Neuron (in vitro differentiated cells): ENCODE measurements at regions not wholly inside any gene's neighbourhood (a gene's known extent, or its start where the extent isn't known, plus 50 kb on each side); places are given as distances from the start of the nearest gene placed in this dataset.

Source experiments
- H2AFZ ChIP-seq: one replicate; pipeline ENCODE4 v1.6.1; 2013; ENCODE audit warnings: low read depth, mild to moderate bottlenecking, inconsistent platforms, low read length, moderate library complexity
- H3K27me3 ChIP-seq: one replicate; pipeline ENCODE4 v1.6.1; 2013; ENCODE audit warnings: low read length; ENCODE audit not compliant: insufficient read depth
- H3K36me3 ChIP-seq: one replicate; pipeline ENCODE4 v1.6.1; 2013; ENCODE audit warnings: low read length; ENCODE audit not compliant: insufficient read depth
- H3K4me1 ChIP-seq: one replicate; pipeline ENCODE4 v1.6.1; 2013; ENCODE audit warnings: low read length; ENCODE audit not compliant: insufficient read depth
- H3K4me3 ChIP-seq: 2 replicates; pipeline ENCODE4 v1.5.1; 2013; ENCODE audit warnings: mild to moderate bottlenecking, low read length, moderate library complexity
- H3K9me3 ChIP-seq: one replicate; pipeline ENCODE4 v1.6.1; 2013; ENCODE audit warnings: low read length

DNA sequence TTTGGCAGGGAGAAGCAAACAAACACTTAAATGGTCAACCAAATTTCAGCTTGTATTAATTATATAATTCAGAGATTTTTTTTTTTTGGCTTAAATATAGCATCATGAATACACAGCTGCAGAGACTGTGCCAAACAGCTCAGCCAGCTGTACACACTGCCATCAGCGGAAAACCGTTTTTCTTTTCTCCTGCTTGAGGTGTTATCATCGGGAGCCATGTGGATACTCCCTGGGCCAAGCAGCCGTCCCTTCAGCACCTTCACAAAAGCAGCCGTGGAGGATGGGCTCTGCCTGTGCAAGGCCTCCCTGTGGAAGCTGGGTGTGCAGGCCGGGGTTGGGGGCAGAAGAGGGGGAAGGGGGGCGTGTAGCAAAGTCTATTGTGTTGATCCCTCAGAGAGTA lies 85.0 kb downstream of the NUF2 start:
- H3K4me3 ChIP-seq: no peak overlapping the region
- H3K4me1 ChIP-seq: peaks cover 11% of the 10 kb centered on the region
- H3K27me3 ChIP-seq: no peaks in the 10 kb centered on the region
- no peaks in the 10 kb centered on the region for H3K36me3 ChIP-seq
- H2AFZ ChIP-seq: no peak overlapping the region
- H3K9me3 ChIP-seq: no peaks in the 10 kb centered on the region

DNA sequence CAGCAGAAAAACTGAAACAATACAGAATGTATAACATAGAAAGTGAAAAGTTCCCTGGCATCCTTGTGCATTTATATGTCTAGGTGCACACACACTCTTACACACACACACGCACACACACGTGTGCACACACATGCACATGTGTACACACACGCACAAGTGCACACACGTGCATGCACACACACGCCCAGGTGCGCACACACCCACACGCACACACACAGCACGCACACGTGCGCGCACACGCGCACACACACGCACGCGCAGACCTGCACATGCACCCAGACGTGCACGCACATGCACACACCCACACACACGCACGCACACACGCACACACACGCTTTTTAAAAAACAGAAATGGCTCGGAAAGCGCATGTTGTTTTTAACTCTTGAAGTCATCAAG lies 86.5 kb downstream of the NUF2 start:
- Histone ChIP-seq H3K4me1 (peaks cover 11% of the 10 kb centered on the region), H3K4me3 (no peak overlapping the region), H3K9me3 (no peaks in the 10 kb centered on the region), H2AFZ (no peak overlapping the region), H3K27me3 (no peaks in the 10 kb centered on the region), H3K36me3 (no peaks in the 10 kb centered on the region)

DNA sequence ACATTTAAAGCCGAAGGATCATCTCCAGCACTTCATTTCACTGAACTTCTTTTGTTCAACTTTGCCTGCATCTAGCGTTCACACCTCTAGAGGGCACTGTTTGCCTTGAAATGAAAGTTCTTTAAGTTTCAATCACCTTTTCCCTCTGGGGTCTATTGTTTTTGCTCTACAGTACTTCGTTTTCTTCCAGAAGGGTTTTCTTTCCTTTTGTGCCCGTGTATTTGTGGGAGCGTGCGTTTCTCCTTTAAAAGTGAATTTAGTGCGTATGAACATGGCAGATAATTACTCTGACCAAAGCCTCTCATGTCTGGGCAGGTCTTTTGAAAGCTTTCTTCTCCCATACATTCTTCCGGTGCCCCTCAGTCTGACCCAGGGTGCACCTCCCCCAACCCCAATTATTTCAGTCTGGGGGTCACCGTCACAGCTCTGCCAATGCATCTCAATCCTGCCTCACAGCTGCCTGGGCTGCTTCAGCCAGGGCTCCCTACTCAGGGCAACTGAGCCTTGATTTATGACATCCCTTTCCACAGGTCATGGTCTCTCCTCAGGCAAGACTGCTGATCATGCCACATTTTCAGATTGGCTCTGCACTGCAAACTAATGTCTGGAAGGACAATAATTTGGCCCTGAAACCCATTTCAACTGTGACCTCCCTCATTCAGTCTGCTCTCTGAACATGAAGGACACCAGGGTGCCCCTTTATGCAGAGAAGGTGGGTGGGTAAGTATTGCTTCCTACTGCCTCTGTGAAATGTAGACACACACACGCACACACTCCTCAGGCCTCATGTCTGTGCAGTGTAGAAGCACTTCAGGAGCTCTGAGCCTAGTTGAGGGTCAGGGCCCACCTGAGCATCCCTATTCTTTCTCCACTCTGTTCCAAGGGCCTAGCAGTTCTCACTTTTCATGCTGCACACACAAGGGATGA lies 88.6 kb downstream of the NUF2 start:
- H3K4me1 ChIP-seq: peaks cover 11% of the 10 kb centered on the region
- H2AFZ ChIP-seq: peak overlapping the region; percentile 68
- no peaks in the 10 kb centered on the region for H3K9me3 ChIP-seq
- no peaks in the 10 kb centered on the region for H3K36me3 ChIP-seq
- H3K27me3 ChIP-seq: no peaks in the 10 kb centered on the region
- no peak overlapping the region for H3K4me3 ChIP-seq

DNA sequence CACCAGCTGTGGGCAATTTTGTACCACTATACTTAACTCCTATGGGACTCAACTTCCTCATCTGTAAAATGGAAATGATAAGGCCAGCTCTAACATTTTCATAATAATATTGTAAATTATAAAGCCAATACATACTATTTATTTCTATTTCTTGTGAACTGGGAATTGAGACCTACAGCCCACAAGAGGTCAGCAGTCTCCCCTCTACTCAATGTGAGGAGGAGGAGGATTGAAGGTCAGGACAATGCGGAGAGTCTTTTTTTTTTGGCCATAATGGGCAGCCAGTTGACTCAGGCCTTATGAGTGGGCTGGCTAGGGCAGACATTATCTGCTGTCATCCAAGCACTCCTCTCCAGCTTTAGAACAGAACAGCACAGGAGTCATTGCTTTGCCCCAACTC lies 90.5 kb downstream of the NUF2 start:
- Histone ChIP-seq H3K4me1 (peaks cover 11% of the 10 kb centered on the region), H3K4me3 (no peak overlapping the region), H3K9me3 (no peaks in the 10 kb centered on the region), H3K27me3 (no peaks in the 10 kb centered on the region), H3K36me3 (no peaks in the 10 kb centered on the region), H2AFZ (no peak overlapping the region)

- Histone ChIP-seq H3K4me3 (no peak overlapping the region), H3K36me3 (no peaks in the 10 kb centered on the region), H3K4me1 (peaks cover 10% of the 10 kb centered on the region), H3K27me3 (no peaks in the 10 kb centered on the region), H3K9me3 (no peaks in the 10 kb centered on the region), H2AFZ (no peak overlapping the region)
Measured at GRCh38 chr1:163414778-163415177, 93.0 kb downstream of the NUF2 start.

DNA sequence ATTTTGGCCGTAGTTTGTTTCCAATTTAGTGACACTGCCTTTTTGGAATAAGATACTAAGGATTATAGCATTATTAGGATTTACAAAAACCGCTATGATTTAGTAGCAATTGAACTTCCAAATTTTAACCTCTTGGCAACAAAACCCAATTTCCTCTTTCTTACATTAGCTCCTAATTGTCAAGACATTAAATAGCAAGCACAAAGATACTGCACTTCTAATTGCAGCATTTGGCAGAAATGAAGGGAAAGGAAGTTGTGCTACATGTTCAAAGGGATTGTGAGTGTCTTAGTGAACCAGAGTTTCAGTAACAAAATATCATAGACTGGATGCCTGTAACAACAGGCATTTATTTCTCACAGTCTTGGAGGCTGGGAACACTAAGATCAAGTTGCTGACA lies 99.9 kb downstream of the NUF2 start:
- no peak overlapping the region for H3K4me3 ChIP-seq
- H3K9me3 ChIP-seq: no peaks in the 10 kb centered on the region
- H2AFZ ChIP-seq: no peak overlapping the region
- peaks cover 6% of the 10 kb centered on the region for H3K4me1 ChIP-seq
- no peaks in the 10 kb centered on the region for H3K27me3 ChIP-seq
- no peaks in the 10 kb centered on the region for H3K36me3 ChIP-seq

DNA sequence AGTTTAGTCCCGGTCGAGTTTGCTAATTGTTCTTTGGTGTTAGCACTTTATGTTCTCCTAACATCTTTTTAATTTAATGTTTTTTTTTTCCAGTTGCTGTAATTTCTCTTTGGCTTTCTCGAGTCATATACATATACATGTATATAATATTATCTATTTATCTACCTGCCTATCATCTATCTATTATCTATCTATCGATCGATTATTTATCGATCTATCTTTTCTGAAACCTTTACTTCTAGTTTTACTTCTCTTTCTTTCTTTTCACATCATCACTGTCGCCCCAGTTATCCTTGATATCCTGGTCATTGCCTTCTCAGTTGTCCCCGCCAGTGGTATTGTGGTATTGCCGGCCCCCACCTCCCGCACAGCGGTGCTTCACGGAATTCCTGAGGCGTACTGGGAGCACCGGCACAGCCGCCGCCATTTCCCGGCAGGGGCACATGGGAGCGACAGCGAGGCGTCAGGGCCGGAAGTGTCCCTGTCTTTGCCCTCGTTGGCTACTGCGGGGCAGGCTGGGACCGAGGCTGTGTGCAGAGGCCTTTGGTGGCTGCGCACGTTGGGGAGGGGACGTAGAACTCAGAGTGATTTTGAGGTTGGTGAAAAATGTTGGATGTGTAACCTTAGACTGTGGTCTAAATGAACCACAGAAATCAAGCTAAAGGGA lies 101.1 kb downstream of the NUF2 start:
- Histone ChIP-seq H3K36me3 (no peaks in the 10 kb centered on the region), H2AFZ (no peak overlapping the region), H3K4me1 (peaks cover 18% of the 10 kb centered on the region), H3K4me3 (no peak overlapping the region), H3K27me3 (no peaks in the 10 kb centered on the region), H3K9me3 (no peaks in the 10 kb centered on the region)

DNA sequence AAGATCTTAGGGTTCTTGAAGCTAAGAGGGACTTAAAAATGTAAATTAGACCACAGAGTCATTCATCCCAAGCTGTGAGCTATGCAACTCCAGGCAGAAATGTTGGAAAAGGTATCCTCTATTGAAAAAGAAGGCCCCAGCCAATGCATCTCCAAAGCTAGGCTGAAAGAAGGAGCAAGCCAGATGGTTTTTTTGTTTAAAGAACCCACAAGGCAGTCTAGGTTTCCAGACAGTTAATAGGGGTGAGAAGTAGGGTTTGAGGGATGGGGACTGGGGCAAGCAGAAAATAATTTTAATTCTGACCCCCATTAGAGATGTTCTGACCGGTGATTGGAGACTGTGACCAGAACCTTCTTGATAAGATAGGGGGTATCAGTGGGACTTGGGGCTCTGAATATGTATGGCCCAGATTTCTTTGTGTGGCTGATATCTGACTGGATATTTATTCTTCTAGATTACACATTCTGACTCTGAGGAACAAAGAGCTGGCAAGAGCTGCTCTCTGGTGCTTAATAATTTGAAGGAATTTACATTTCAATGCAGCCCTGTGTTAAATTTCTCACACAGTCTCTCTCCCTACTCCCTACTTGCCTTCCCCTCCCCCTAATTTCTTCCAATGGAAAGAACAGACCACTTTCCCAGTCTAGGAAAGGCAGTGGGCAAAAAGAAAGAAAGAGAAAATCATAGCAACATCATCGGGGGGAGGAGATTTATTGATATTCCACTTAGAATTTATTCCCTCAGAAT lies 104.9 kb downstream of the NUF2 start:
- no peaks in the 10 kb centered on the region for H3K9me3 ChIP-seq
- no peaks in the 10 kb centered on the region for H3K36me3 ChIP-seq
- peak overlapping the region; percentile 44 for H2AFZ ChIP-seq
- no peak overlapping the region for H3K4me3 ChIP-seq
- H3K4me1 ChIP-seq: peaks cover 18% of the 10 kb centered on the region
- no peaks in the 10 kb centered on the region for H3K27me3 ChIP-seq

GRCh38 chr1:163427279-163427678 lies 105.5 kb downstream of the NUF2 start:
- no peaks in the 10 kb centered on the region for H3K27me3 ChIP-seq

DNA sequence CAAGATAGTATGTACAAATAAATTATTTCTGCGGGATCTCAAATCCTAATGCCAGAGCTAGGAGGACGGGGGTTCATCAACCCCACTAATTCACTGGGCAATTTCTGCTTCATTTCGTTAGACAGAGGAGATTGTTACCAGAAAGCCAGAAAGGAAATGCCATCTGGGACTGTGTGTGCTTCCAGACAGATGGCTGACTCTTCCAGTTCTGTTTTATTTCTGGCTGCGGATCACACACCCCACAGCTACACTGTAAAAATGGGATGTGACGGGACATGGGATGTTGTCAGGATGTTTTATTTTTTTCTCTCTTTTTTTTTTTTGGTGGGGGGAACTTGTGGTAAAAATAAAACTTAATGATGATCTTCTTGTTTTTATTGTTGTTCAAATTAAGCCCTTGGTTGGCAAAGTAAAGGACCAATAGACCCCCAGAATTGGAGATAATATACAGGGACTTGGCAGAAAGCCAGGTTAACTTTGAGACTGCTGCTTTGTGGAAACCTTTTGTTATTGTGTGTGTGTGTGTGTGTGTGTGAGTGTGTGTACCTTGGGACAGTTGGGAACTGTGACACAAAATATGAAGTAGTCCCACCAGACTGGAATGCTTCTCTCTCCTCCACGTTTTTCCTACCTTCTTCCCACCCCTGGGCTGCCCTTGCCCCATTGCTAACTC lies 114.5 kb downstream of the NUF2 start:
- Histone ChIP-seq H3K9me3 (no peaks in the 10 kb centered on the region), H3K27me3 (peaks cover 5% of the 10 kb centered on the region), H3K4me1 (no peaks in the 10 kb centered on the region), H3K36me3 (no peaks in the 10 kb centered on the region), H2AFZ (no peak overlapping the region), H3K4me3 (no peak overlapping the region)

More at GRCh38 chr1:163427279-163427678, 105.5 kb downstream of the NUF2 start:
- H3K4me1 ChIP-seq: peaks cover 18% of the 10 kb centered on the region
- no peak overlapping the region for H3K4me3 ChIP-seq
- H3K36me3 ChIP-seq: no peaks in the 10 kb centered on the region
- H3K9me3 ChIP-seq: no peaks in the 10 kb centered on the region
- H2AFZ ChIP-seq: peak overlapping the region; percentile 44

GRCh38 chr1:163439471-163439870 lies 117.7 kb downstream of the NUF2 start:
- H2AFZ ChIP-seq: no peak overlapping the region

DNA sequence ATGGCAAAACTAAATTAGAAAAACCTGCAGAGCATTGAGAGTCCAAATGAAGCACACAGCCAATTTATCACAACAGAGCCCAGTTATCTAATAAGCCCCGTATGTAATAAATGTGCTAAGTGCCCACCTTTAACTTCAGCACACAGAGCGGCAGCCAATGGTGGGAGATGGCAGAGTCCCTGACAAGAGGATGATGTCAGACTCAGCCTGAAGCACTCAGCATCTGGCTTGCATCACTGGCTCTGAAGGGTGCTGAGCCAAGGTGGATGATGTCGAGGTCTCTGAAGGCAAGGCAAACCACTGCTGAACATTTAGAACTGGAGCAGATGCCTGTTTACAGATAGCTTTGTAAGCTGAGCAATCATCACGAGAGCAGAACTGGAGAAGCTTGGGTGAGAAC lies 118.3 kb downstream of the NUF2 start:
- peaks cover 2% of the 10 kb centered on the region for H3K4me1 ChIP-seq
- H3K27me3 ChIP-seq: peaks cover 5% of the 10 kb centered on the region
- no peaks in the 10 kb centered on the region for H3K9me3 ChIP-seq
- no peak overlapping the region for H2AFZ ChIP-seq
- H3K4me3 ChIP-seq: no peak overlapping the region
- no peaks in the 10 kb centered on the region for H3K36me3 ChIP-seq

More at GRCh38 chr1:163439471-163439870, 117.7 kb downstream of the NUF2 start:
- H3K27me3 ChIP-seq: peaks cover 5% of the 10 kb centered on the region
- no peaks in the 10 kb centered on the region for H3K9me3 ChIP-seq
- H3K4me3 ChIP-seq: no peak overlapping the region
- H3K4me1 ChIP-seq: peaks cover 2% of the 10 kb centered on the region
- H3K36me3 ChIP-seq: no peaks in the 10 kb centered on the region
